Neuronal stem cell (in vitro differentiated cells): ENCODE measurements at regions not wholly inside any gene's neighbourhood (a gene's known extent, or its start where the extent isn't known, plus 50 kb on each side); places are given as distances from the start of the nearest gene placed in this dataset.

Source experiments
- DNase-seq: peaks from one replicate; pipeline ENCODE4 v3.0.0-alpha.2; 2013; ENCODE audit warnings: low spot score
- H2AFZ ChIP-seq: one replicate; pipeline ENCODE4 v1.6.1; 2013; ENCODE audit warnings: mild to moderate bottlenecking, low read length, inconsistent platforms
- H2AK5ac ChIP-seq: 2 replicates; pipeline ENCODE4 v1.6.1; 2013; ENCODE audit warnings: low read depth, mild to moderate bottlenecking, inconsistent platforms, low read length, moderate library complexity, mixed read lengths
- H2BK120ac ChIP-seq: 2 replicates; pipeline ENCODE4 v1.6.1; 2013; ENCODE audit warnings: low read depth, mild to moderate bottlenecking, inconsistent platforms, low read length, moderate library complexity, mixed read lengths
- H2BK12ac ChIP-seq: one replicate; pipeline ENCODE4 v1.6.1; 2013; ENCODE audit warnings: low read length, inconsistent platforms
- H2BK15ac ChIP-seq: 2 replicates; pipeline ENCODE4 v1.6.1; 2013; ENCODE audit warnings: mild to moderate bottlenecking, low read length, inconsistent platforms, mixed read lengths
- H2BK5ac ChIP-seq: one replicate; pipeline ENCODE4 v1.6.1; 2013; ENCODE audit warnings: inconsistent platforms, mild to moderate bottlenecking, low read length, moderate library complexity
- H3K14ac ChIP-seq: one replicate; pipeline ENCODE4 v1.6.1; 2013; ENCODE audit warnings: low read length, inconsistent platforms
- H3K18ac ChIP-seq: 2 replicates; pipeline ENCODE4 v1.6.1; 2013; ENCODE audit warnings: low read length, inconsistent platforms
- H3K23ac ChIP-seq: 2 replicates; pipeline ENCODE4 v1.6.1; 2013; ENCODE audit warnings: low read depth, mild to moderate bottlenecking, mixed read lengths, low read length, inconsistent platforms; ENCODE audit not compliant: poor library complexity
- H3K27ac ChIP-seq: replicated peaks from 3 replicates; pipeline ENCODE4 v1.5.1; 2013; ENCODE audit warnings: low read length, inconsistent platforms
- H3K27me3 ChIP-seq, 3 experiments: 2 replicates each; pipeline ENCODE4 v1.6.1; 2013; ENCODE audit warnings: low read length in 3 of 3, mild to moderate bottlenecking in 2 of 3, inconsistent platforms in 1 of 3, low read depth in 1 of 3, mixed read lengths in 1 of 3, moderate library complexity in 1 of 3; ENCODE audit not compliant: control insufficient read depth in 3 of 3, insufficient read depth in 3 of 3
- H3K36me3 ChIP-seq, 2 donors: replicated peaks in 1 of 2; 2 replicates each; pipeline ENCODE4 v1.6.1; 2013; ENCODE audit warnings: low read length in 2 of 2; ENCODE audit not compliant: control insufficient read depth in 2 of 2, insufficient read depth in 2 of 2
- H3K4ac ChIP-seq: 2 replicates; pipeline ENCODE4 v1.6.1; 2013; ENCODE audit warnings: inconsistent platforms, mild to moderate bottlenecking, low read length, moderate library complexity
- H3K4me1 ChIP-seq, 2 donors: 1 replicate in 1 of 2; 2 replicates in 1 of 2; pipeline ENCODE4 v1.6.1; 2013; ENCODE audit warnings: low read length in 2 of 2, low read depth in 1 of 2; ENCODE audit not compliant: control insufficient read depth in 2 of 2, insufficient read depth in 1 of 2
- H3K4me2 ChIP-seq: one replicate; pipeline ENCODE4 v1.6.1; 2013; ENCODE audit warnings: mild to moderate bottlenecking, low read length, inconsistent platforms; ENCODE audit not compliant: insufficient read depth, poor library complexity, severe bottlenecking
- H3K4me3 ChIP-seq, 2 donors: 2 replicates each; pipeline ENCODE4 v1.5.1; 2013; ENCODE audit warnings: low read length in 2 of 2, mild to moderate bottlenecking in 2 of 2, inconsistent platforms in 1 of 2, moderate library complexity in 1 of 2
- H3K79me1 ChIP-seq: one replicate; pipeline ENCODE4 v1.6.1; 2013; ENCODE audit warnings: low read depth, mild to moderate bottlenecking, inconsistent platforms, low read length, moderate library complexity
- H3K9ac ChIP-seq: one replicate; pipeline ENCODE4 v1.6.1; 2013; ENCODE audit warnings: mild to moderate bottlenecking, low read depth, low read length, inconsistent platforms; ENCODE audit not compliant: poor library complexity
- H3K9me3 ChIP-seq, 2 donors: replicated peaks in 1 of 2; 2 replicates each; pipeline versions ENCODE3 to v1.6.1; 2013; ENCODE audit warnings: low read length in 2 of 2, mild to moderate bottlenecking in 2 of 2, inconsistent platforms in 1 of 2, low read depth in 1 of 2, mixed read lengths in 1 of 2, moderate library complexity in 1 of 2; ENCODE audit not compliant: control insufficient read depth in 2 of 2, insufficient read depth in 1 of 2
- H4K8ac ChIP-seq: one replicate; pipeline ENCODE4 v1.6.1; 2013; ENCODE audit warnings: low read depth, mild to moderate bottlenecking, inconsistent platforms, low read length, moderate library complexity
- H4K91ac ChIP-seq: one replicate; pipeline ENCODE4 v1.6.1; 2013; ENCODE audit warnings: low read length, low read depth, mild to moderate bottlenecking, inconsistent platforms; ENCODE audit not compliant: poor library complexity
- WGBS, 2 donors: extraction: QIAGEN DNeasy Blood & Tissue Kit; methylation state at CpG; one replicate each; pipeline ENCODE4 v1.1.7; 2013; ENCODE audit warnings: missing lambda C conversion rate in 2 of 2, mixed read lengths in 1 of 2; ENCODE audit not compliant: insufficient read length in 2 of 2, insufficient replicate concordance in 1 of 2; ENCODE audit errors: extremely low coverage in 2 of 2; 5-methylcytosine and 5-hydroxymethylcytosine counted together

DNA sequence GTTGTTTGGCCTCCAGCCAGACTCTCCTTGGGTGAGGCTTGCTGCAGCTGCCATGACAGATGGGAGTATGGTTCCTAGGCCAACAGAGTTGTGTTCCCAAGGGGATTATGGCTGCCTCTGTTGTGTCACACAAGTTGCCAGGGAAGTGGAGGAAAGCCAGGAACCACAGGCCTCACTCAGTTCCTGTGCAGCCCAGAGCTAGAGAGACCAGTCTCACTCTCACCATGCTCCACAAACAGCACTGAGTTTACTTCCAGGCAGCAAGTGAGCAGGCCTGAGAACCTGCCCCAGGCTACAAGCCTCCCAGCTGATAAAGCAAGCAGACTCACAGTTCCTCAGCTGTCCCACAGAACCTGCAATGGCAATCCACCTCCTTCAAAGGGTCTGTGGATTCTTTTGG is 273.6 kb upstream of the TAS2R1 start:
- no peak overlapping the region for H2BK15ac ChIP-seq
- no peaks in the 10 kb centered on the region for H3K36me3 ChIP-seq
- H2BK5ac ChIP-seq: no peak overlapping the region
- H3K9ac ChIP-seq: no peak overlapping the region
- H2AK5ac ChIP-seq: no peak overlapping the region
- no peak overlapping the region for H3K14ac ChIP-seq
- no peak overlapping the region for H3K4me2 ChIP-seq
- H2BK12ac ChIP-seq: no peak overlapping the region
- H4K8ac ChIP-seq: no peak overlapping the region
- no peaks in the 10 kb centered on the region for H3K27me3 ChIP-seq
- no peaks in the 10 kb centered on the region for H3K4me1 ChIP-seq
- no peak overlapping the region for H3K4me3 ChIP-seq
- no peak overlapping the region for H4K91ac ChIP-seq
- no peaks in the 10 kb centered on the region for H3K9me3 ChIP-seq
- no peak overlapping the region for H3K27ac ChIP-seq
- no peak overlapping the region for H3K4ac ChIP-seq
- H3K18ac ChIP-seq: peak overlapping the region; percentile 58
- no peak overlapping the region for H3K23ac ChIP-seq
- no peaks in the 10 kb centered on the region for H3K79me1 ChIP-seq
- no peak for DNase-seq
- H2AFZ ChIP-seq: no peak overlapping the region
- no peak overlapping the region for H2BK120ac ChIP-seq

DNA sequence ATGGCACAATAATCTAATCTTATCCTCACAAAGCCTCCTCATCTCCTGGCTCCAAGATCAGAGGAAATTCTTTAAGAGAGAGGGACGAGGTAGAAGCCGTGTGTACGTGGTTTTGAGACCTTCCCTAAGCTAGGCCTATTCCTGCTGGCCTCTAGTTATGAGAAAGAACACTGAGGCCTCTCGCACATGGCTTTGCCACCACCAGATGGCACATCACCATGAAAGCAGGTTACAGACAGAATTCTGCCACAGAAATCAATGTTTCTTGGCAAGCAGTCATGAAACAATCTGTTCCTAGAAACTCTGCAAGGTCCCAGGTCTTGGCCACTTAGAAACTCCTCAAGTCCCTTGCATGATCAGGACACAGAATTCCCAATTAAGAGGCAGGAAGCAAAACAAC is 268.2 kb upstream of the TAS2R1 start:
- Histone ChIP-seq H3K27me3 (no peaks in the 10 kb centered on the region), H4K8ac (no peak overlapping the region), H3K79me1 (no peaks in the 10 kb centered on the region), H3K4me2 (no peak overlapping the region), H3K9me3 (peaks cover 0 to 4% of the 10 kb centered on the region in 2 donors), H2BK12ac (no peak overlapping the region), H3K4ac (no peak overlapping the region), H4K91ac (no peak overlapping the region), H3K23ac (no peak overlapping the region), H3K27ac (no peak overlapping the region), H3K14ac (no peak overlapping the region), H2BK5ac (no peak overlapping the region), H3K4me1 (peaks cover 0 to 5% of the 10 kb centered on the region in 2 donors), H2BK120ac (no peak overlapping the region), H3K9ac (no peak overlapping the region), H3K36me3 (no peaks in the 10 kb centered on the region), H2AK5ac (no peak overlapping the region), H3K18ac (no peak overlapping the region), H3K4me3 (no peak overlapping the region), H2AFZ (peak overlapping the region; percentile 56), H2BK15ac (no peak overlapping the region)
- no CpG with 5 or more reads among the region's 4 CpGs for WGBS, 2 donors
- DNase-seq: peak; percentile 15

DNA sequence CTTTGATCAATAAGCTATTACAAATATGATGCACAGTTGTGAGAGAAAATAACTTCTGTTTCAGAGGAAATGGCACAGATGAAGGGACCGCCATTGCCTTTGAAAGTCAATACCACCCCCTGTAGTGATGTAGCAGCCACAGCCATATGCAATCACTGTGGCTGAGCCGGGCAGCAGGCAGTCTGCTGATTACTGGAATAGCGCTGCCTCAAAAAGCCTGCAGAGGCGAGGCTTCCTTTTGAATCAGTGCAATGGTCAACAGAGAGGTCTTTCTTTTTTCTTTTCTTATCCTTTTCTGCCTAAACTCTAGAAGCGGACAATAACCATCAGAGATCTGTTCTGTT is 265.1 kb upstream of the TAS2R1 start:
- H2BK5ac ChIP-seq: peak overlapping the region; percentile 62
- peak overlapping the region; percentile 84 for H2AFZ ChIP-seq
- H2BK15ac ChIP-seq: no peak overlapping the region
- H3K18ac ChIP-seq: no peak overlapping the region
- no peak overlapping the region for H3K4me3 ChIP-seq
- no peak overlapping the region for H2BK12ac ChIP-seq
- H3K9me3 ChIP-seq: peaks cover 0 to 4% of the 10 kb centered on the region in 2 donors
- H3K23ac ChIP-seq: no peak overlapping the region
- no CpG with 5 or more reads among the region's 5 CpGs for WGBS, 2 donors
- H4K8ac ChIP-seq: no peak overlapping the region
- peaks cover 0 to 5% of the 10 kb centered on the region in 2 donors for H3K4me1 ChIP-seq
- no peak for DNase-seq
- H3K79me1 ChIP-seq: no peaks in the 10 kb centered on the region
- H3K4me2 ChIP-seq: no peak overlapping the region
- no peak overlapping the region for H2BK120ac ChIP-seq
- H3K4ac ChIP-seq: no peak overlapping the region
- no peak overlapping the region for H3K14ac ChIP-seq
- H2AK5ac ChIP-seq: no peak overlapping the region
- H3K27me3 ChIP-seq: no peaks in the 10 kb centered on the region
- no peak overlapping the region for H4K91ac ChIP-seq
- no peak overlapping the region for H3K27ac ChIP-seq
- no peaks in the 10 kb centered on the region for H3K36me3 ChIP-seq
- no peak overlapping the region for H3K9ac ChIP-seq

DNA sequence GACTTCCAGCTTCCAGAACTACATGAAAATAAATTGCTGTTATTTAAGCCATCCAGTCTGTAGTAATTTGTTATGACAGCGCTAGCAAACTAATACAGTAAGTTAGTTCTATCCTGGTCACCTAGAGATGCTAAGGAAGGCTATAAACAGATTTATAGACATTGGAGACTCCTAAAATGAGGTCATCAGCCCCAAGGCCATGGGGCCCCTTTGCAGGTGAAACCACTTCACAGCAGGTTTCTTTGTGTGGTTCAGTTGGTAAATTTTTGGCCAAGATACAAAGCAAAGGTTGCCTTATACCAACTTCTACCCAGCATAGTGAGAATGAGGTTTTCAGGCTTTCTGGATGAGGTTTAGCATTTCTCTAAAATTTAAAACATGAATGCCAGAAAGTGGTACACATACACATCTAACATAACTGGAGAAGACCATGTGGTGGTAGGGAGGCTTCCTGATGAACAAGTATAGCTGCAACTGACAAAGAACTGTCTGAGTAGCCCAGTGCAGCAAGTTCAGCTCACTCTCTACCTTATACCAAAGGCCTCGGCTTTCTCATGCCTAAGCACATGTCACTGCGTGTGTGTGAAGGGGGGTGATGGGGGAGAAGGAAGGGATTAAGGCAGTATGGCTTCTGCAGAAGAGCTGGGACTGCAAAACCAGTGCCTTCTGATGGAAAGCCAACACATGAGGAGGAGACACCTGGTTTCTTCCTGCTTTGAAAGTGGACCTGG is 264.6 kb upstream of the TAS2R1 start:
- Histone ChIP-seq H3K27ac (no peak overlapping the region), H3K27me3 (no peaks in the 10 kb centered on the region), H2AK5ac (no peak overlapping the region), H3K4ac (no peak overlapping the region), H3K23ac (no peak overlapping the region), H4K8ac (no peak overlapping the region), H2BK120ac (no peak overlapping the region), H3K4me3 (no peak overlapping the region), H3K14ac (no peak overlapping the region), H3K36me3 (no peaks in the 10 kb centered on the region), H3K79me1 (no peaks in the 10 kb centered on the region), H3K9me3 (peaks cover 0 to 4% of the 10 kb centered on the region in 2 donors), H4K91ac (no peak overlapping the region), H3K18ac (no peak overlapping the region), H3K9ac (no peak overlapping the region), H2BK5ac (peak overlapping the region; percentile 62), H2BK12ac (no peak overlapping the region), H3K4me2 (no peak overlapping the region), H2BK15ac (no peak overlapping the region), H2AFZ (peak overlapping the region; percentile 84), H3K4me1 (peaks cover 2 to 5% of the 10 kb centered on the region in 2 donors)
- no CpG with 5 or more reads among the region's 3 CpGs for WGBS, 2 donors
- no peak for DNase-seq
